Spleen (tissue), 11 donors: ENCODE measurements at regions not wholly inside any gene's neighbourhood (a gene's known extent, or its start where the extent isn't known, plus 50 kb on each side); places are given as distances from the start of the nearest gene placed in this dataset.

ENCODE experiments used
- DNase-seq: peaks from one replicate; pipeline ENCODE4 v3.0.0-alpha.2; 2020
- H3K27ac ChIP-seq, 8 donors: fragments of 200-600 bp; sonication (generic) in 7 of 8; 1 replicate in 4 of 8; 2 replicates in 4 of 8; pipeline versions ENCODE4 v1.5.0 to v1.8.0; 2016 to 2021; ENCODE audit warnings: inconsistent platforms in 4 of 8, mild to moderate bottlenecking in 4 of 8, moderate library complexity in 1 of 8
- H3K27me3 ChIP-seq, 7 donors: fragments of 200-600 bp; sonication (generic) in 6 of 7; replicated peaks in 1 of 7; 1 replicate in 4 of 7; 2 replicates in 3 of 7; pipeline versions ENCODE4 v1.5.0 to v1.8.0; 2016 to 2021; ENCODE audit warnings: inconsistent platforms in 3 of 7, mild to moderate bottlenecking in 1 of 7
- H3K36me3 ChIP-seq, 6 donors: fragments of 200-600 bp; sonication (generic) in 5 of 6; 1 replicate in 4 of 6; 2 replicates in 2 of 6; pipeline versions ENCODE4 v1.5.0 to v1.8.0; 2016 to 2021; ENCODE audit warnings: inconsistent platforms in 2 of 6
- H3K4me1 ChIP-seq, 6 donors: fragments of 200-600 bp; sonication (generic) in 5 of 6; 1 replicate in 3 of 6; 2 replicates in 3 of 6; pipeline versions ENCODE4 v1.5.0 to v1.8.0; 2016 to 2021; ENCODE audit warnings: inconsistent platforms in 3 of 6
- H3K4me3 ChIP-seq, 8 donors: fragments of 200-600 bp; sonication (generic) in 7 of 8; 1 replicate in 4 of 8; 2 replicates in 4 of 8; pipeline versions ENCODE4 v1.5.0 to v1.8.0; 2016 to 2021; ENCODE audit warnings: inconsistent platforms in 4 of 8, mild to moderate bottlenecking in 4 of 8, moderate library complexity in 2 of 8
- H3K9me3 ChIP-seq, 8 donors: fragments of 200-600 bp; sonication (generic) in 7 of 8; 1 replicate in 4 of 8; 2 replicates in 4 of 8; pipeline versions ENCODE4 v1.5.0 to v1.8.0; 2016 to 2021; ENCODE audit warnings: inconsistent platforms in 4 of 8
- POLR2A ChIP-seq, 3 donors: fragments of 450-650 bp; IDR thresholded peaks; one replicate each; pipeline ENCODE4 v1.5.1; 2017; ENCODE audit warnings: antibody characterized with exemption in 3 of 3, mild to moderate bottlenecking in 1 of 3
- POLR2AphosphoS5 ChIP-seq, 3 donors: sonication (generic); formaldehyde crosslinking; IDR thresholded peaks; one replicate each; pipeline ENCODE4 v1.5.1; 2017; ENCODE audit warnings: antibody characterized with exemption in 3 of 3
- WGBS, 5 donors: extraction: QIAGEN DNeasy Blood & Tissue Kit in 3 of 5; methylation state at CpG; one replicate each; pipeline versions ENCODE4 v1.1.5 to v1.1.7; 2013 to 2018; 5-methylcytosine and 5-hydroxymethylcytosine counted together
- intact Hi-C: fragments of 100-400 bp; cut with DNase I; formaldehyde crosslinking; loops from one replicate; pipeline ENCODE4 v1.15.0; 2023; ENCODE audit warnings: low total_unique reads
- TF ChIP-seq, protein P1 (sequence below), 11 experiments: fragments of 200-600 bp in 7 of 11; fragments of 450-650 bp in 4 of 11; sonication (generic) in 4 of 11; IDR thresholded peaks in 8 of 11; conservative IDR thresholded peaks in 3 of 11; 1 replicate in 7 of 11; 2 replicates in 4 of 11; pipeline versions ENCODE4 v1.4.0 to v1.8.0; 2016 to 2021; ENCODE audit warnings: antibody characterized with exemption in 11 of 11, inconsistent platforms in 4 of 11, mild to moderate bottlenecking in 1 of 11
- donor health status: healthy with polysubstance abuse.
- donor health status: DM: no; HTN: no; CAD: no; lungs with moderate emphysema.
- donor health status: DM: no; HTN: no; CAD: no.
- donor health status: Bipolar disorder and iron deficiency.
- donor health status: healthy.
- donor health status: DM: no; HTN: no; CAD: no.
- donor health status: DM: yes; HTN: yes; CAD: no.

DNA sequence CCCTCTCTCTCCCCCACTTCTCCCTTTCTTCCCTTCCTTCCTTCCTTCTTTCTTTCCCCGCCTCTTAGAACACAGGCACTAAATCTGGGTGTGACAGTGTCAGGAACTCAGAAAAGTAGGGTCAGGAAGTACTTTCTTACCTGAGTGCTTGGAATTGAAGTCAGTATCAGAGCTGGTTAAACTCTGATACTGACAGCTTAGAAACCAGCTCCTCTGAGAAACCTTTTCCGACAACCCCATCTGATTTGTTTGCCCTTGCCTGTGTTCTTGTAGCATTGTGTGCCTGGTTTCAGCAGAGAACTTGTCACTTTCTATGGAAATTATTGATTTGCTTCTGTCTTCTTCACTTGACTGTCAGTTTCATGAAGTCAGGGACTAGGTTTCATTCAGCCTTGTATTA lies 113.9 kb downstream of the AASDH start:
- Histone ChIP-seq H3K4me3 (no peak overlapping the region), H3K36me3 (no peaks in the 10 kb centered on the region), H3K27me3 (no peaks in the 10 kb centered on the region), H3K9me3 (no peaks in the 10 kb centered on the region), H3K27ac (no peak overlapping the region), H3K4me1 (no peaks in the 10 kb centered on the region)
- TF ChIP-seq POLR2AphosphoS5 (IDR thresholded peaks at IDR 0.05): no peak
- TF ChIP-seq, protein P1, sequence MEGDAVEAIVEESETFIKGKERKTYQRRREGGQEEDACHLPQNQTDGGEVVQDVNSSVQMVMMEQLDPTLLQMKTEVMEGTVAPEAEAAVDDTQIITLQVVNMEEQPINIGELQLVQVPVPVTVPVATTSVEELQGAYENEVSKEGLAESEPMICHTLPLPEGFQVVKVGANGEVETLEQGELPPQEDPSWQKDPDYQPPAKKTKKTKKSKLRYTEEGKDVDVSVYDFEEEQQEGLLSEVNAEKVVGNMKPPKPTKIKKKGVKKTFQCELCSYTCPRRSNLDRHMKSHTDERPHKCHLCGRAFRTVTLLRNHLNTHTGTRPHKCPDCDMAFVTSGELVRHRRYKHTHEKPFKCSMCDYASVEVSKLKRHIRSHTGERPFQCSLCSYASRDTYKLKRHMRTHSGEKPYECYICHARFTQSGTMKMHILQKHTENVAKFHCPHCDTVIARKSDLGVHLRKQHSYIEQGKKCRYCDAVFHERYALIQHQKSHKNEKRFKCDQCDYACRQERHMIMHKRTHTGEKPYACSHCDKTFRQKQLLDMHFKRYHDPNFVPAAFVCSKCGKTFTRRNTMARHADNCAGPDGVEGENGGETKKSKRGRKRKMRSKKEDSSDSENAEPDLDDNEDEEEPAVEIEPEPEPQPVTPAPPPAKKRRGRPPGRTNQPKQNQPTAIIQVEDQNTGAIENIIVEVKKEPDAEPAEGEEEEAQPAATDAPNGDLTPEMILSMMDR (IDR thresholded peaks at IDR 0.05 in 8 of 11, conservative IDR thresholded peaks at IDR 0.05 in 3 of 11): no peak
- TF ChIP-seq POLR2A (IDR thresholded peaks at IDR 0.05): no peak
- WGBS, 5 donors: 63 to 88% (median 80%) methylated on average over 2 of the region's 2 CpGs
- intact Hi-C loops: no loop called here
- no peak for DNase-seq

DNA sequence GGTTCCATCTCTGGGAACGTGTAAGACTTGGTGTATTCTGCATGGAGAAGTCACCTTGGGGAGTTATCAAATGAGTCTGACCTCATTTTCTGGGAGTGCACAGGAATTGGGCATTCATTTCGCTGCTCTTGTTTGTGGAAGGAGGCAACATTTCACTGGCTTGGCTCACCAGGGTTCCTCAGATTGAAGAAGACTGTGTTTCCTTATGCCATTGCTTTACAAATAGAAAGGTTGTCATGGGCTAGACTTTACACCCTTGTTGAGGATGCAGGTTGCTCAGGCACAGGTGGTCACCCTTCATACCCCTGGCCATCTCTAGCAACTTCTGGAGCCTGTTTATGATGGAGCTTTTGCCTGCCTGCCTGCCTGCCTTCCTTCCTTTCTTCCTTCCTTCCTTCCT lies 114.4 kb downstream of the AASDH start:
- no peaks in the 10 kb centered on the region for H3K4me1 ChIP-seq
- intact Hi-C loops: no loop called here
- DNase-seq: no peak
- no peaks in the 10 kb centered on the region for H3K36me3 ChIP-seq
- TF ChIP-seq, protein P1 (IDR thresholded peaks at IDR 0.05 in 8 of 11, conservative IDR thresholded peaks at IDR 0.05 in 3 of 11): no peak
- TF ChIP-seq POLR2A (IDR thresholded peaks at IDR 0.05) (no peak), POLR2AphosphoS5 (IDR thresholded peaks at IDR 0.05) (no peak)
- H3K4me3 ChIP-seq: no peak overlapping the region
- no peaks in the 10 kb centered on the region for H3K27me3 ChIP-seq
- no peaks in the 10 kb centered on the region for H3K9me3 ChIP-seq
- H3K27ac ChIP-seq: no peak overlapping the region
- WGBS, 5 donors: 70 to 81% (median 78%) methylated on average over 2 of the region's 2 CpGs

DNA sequence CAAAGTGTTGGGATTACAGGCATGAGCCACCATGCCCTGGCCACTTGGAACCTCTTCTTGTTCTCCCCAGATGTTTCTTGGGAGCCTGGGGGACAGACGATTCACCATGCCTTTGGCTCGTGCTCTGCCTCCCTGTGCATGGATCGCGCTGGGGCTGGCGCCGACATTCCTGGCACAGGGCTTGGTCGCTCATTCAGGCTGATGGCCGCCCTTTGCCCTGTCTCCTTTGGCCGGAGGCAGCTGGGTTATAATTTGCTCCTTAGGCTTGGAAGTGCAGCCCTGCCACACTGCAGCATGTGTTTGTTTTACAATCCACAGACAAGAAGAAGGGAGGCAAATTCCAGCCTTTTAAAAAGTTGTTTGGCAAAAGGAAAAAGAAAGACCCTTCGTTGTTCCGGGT lies 115.3 kb downstream of the AASDH start:
- Histone ChIP-seq H3K9me3 (no peaks in the 10 kb centered on the region), H3K4me3 (no peak overlapping the region), H3K27me3 (no peaks in the 10 kb centered on the region), H3K36me3 (no peaks in the 10 kb centered on the region), H3K27ac (no peak overlapping the region), H3K4me1 (no peaks in the 10 kb centered on the region)
- intact Hi-C loops: no loop called here
- TF ChIP-seq, protein P1 (IDR thresholded peaks at IDR 0.05 in 8 of 11, conservative IDR thresholded peaks at IDR 0.05 in 3 of 11): no peak
- peak in 2 of 3 donors; percentile 36 to 37 for TF ChIP-seq POLR2AphosphoS5 (IDR thresholded peaks at IDR 0.05)
- peak; percentile 73 for DNase-seq
- WGBS, 5 donors: 76 to 88% (median 82%) methylated on average over 11 of the region's 11 CpGs

DNA sequence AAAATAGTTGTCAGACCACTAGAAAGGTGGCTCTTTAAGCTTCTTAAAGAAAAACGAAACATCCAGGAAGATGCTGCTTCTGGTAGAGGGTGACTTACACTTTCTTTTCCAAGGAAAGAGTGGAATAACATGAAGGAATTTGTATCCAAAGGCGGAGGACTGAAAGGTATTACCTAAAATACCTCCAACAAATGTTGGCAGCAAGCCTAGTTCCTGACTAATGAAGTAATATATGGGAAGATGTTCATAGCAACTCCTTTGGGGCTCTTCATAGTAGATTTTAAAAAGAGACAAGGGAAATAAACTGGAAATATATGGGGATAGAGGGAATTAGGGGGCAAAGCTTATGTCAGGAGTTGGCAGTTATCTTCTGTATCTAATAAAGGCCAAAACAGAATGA lies 116.2 kb downstream of the AASDH start:
- H3K4me3 ChIP-seq: no peak overlapping the region
- H3K36me3 ChIP-seq: no peaks in the 10 kb centered on the region
- no peak overlapping the region for H3K27ac ChIP-seq
- H3K27me3 ChIP-seq: no peaks in the 10 kb centered on the region
- intact Hi-C loops: no loop called here
- TF ChIP-seq, protein P1 (IDR thresholded peaks at IDR 0.05 in 8 of 11, conservative IDR thresholded peaks at IDR 0.05 in 3 of 11): no peak
- DNase-seq: no peak
- H3K9me3 ChIP-seq: no peaks in the 10 kb centered on the region
- 83 to 91% (median 83%) methylated on average over 2 of the region's 2 CpGs for WGBS, 5 donors
- no peaks in the 10 kb centered on the region for H3K4me1 ChIP-seq
